ENCODE measurements at regions not wholly inside any gene's neighbourhood (a gene's known extent, or its start where the extent isn't known, plus 50 kb on each side); places are given as distances from the start of the nearest gene placed in this dataset.
"Not testable (repeated sequence)": the region's sequence is repeated elsewhere in the genome, so short reads cannot be mapped to it uniquely, and the experiment has no call there.

GRCh38 chr1:230568008-230568407 is 74.3 kb upstream of the COG2 start:
- ChIA-PET POLR2A (no interaction called here), CTCF (no interaction called here)
- intact Hi-C loops (cut with micrococcal nuclease), result no loop called here
- no peaks in the 10 kb centered on the region for H3K36me3 Mint-ChIP-seq (ENCODE audit: low read depth)
- H3K4me1 Mint-ChIP-seq (ENCODE audit: low read depth), result peaks cover 6% of the 10 kb centered on the region
- ATAC-seq, result peak; percentile 47
- TF ChIP-seq, protein P1, sequence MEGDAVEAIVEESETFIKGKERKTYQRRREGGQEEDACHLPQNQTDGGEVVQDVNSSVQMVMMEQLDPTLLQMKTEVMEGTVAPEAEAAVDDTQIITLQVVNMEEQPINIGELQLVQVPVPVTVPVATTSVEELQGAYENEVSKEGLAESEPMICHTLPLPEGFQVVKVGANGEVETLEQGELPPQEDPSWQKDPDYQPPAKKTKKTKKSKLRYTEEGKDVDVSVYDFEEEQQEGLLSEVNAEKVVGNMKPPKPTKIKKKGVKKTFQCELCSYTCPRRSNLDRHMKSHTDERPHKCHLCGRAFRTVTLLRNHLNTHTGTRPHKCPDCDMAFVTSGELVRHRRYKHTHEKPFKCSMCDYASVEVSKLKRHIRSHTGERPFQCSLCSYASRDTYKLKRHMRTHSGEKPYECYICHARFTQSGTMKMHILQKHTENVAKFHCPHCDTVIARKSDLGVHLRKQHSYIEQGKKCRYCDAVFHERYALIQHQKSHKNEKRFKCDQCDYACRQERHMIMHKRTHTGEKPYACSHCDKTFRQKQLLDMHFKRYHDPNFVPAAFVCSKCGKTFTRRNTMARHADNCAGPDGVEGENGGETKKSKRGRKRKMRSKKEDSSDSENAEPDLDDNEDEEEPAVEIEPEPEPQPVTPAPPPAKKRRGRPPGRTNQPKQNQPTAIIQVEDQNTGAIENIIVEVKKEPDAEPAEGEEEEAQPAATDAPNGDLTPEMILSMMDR (IDR thresholded peaks at IDR 0.05), result peak; percentile 14
- H3K4me3 Mint-ChIP-seq, result no peak overlapping the region
- H3K9me3 Mint-ChIP-seq, result no peaks in the 10 kb centered on the region
- no peak overlapping the region for H3K27ac Mint-ChIP-seq
- peak; percentile 34 for DNase-seq
- H3K27me3 Mint-ChIP-seq, result peaks cover 31% of the 10 kb centered on the region

- no peak overlapping the region for H3K4me3 Mint-ChIP-seq
- intact Hi-C loops (cut with micrococcal nuclease), result no loop called here
Measured at GRCh38 chr1:230567221-230567575, 75.1 kb upstream of the COG2 start.

GRCh38 chr1:230566532-230567220 is 75.6 kb upstream of the COG2 start:
- DNase-seq; H3K4me1 Mint-ChIP-seq (ENCODE audit: low read depth); H3K36me3 Mint-ChIP-seq (ENCODE audit: low read depth); H3K9me3 Mint-ChIP-seq; H3K27ac Mint-ChIP-seq; H3K4me3 Mint-ChIP-seq; ATAC-seq; intact Hi-C loops (cut with micrococcal nuclease); POLR2A ChIA-PET: not testable (repeated sequence)
- CTCF ChIA-PET, result interaction anchor here (1.0 kb wide), 1 partner anchor 14 kb away, joined by 3 read pairs; no protein-coding TSS in a partner anchor
- peaks cover 32% of the 10 kb centered on the region for H3K27me3 Mint-ChIP-seq

More at GRCh38 chr1:230567221-230567575, 75.1 kb upstream of the COG2 start:
- TF ChIP-seq, protein P1 (IDR thresholded peaks at IDR 0.05), result no peak
- Mint-ChIP-seq H3K27ac (no peak overlapping the region), H3K9me3 (no peaks in the 10 kb centered on the region), H3K4me1 (ENCODE audit: low read depth) (peaks cover 6% of the 10 kb centered on the region), H3K27me3 (peaks cover 32% of the 10 kb centered on the region), H3K36me3 (ENCODE audit: low read depth) (no peaks in the 10 kb centered on the region)
- ChIA-PET CTCF (interaction anchor here (1.0 kb wide), 1 partner anchor 14 kb away, joined by 3 read pairs; no protein-coding TSS in a partner anchor), POLR2A (no interaction called here)
- no peak for DNase-seq
- no peak for ATAC-seq

GRCh38 chr1:230565141-230565540 is 77.1 kb upstream of the COG2 start:
- Mint-ChIP-seq H3K4me3 (no peak overlapping the region), H3K27me3 (peaks cover 30% of the 10 kb centered on the region), H3K27ac (no peak overlapping the region), H3K36me3 (ENCODE audit: low read depth) (no peaks in the 10 kb centered on the region), H3K4me1 (ENCODE audit: low read depth) (peaks cover 6% of the 10 kb centered on the region), H3K9me3 (no peaks in the 10 kb centered on the region)
- no peak for ATAC-seq
- intact Hi-C loops (cut with micrococcal nuclease), result no loop called here
- ChIA-PET CTCF (no interaction called here), POLR2A (no interaction called here)
- DNase-seq, result no peak
- TF ChIP-seq, protein P1 (IDR thresholded peaks at IDR 0.05), result no peak

DNA sequence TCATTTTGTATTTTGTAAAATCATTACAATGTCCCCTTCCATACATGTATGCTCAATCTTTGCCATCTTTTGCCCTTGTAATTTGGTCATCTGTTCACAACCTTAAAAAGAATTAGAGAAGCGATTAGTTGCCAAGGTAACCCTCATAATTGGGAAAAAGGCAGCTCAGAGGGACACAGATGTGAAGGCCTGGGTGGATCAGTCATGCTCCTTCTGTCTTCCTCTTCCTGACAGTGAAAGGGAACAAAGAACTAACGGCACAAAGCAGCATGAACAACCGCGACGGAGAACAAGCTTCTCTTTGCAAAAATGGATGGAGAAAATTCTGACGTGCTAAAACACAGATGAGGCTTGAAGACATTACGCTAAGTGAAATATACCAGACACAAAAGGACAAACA is 78.7 kb upstream of the COG2 start:
- ATAC-seq (no peak), DNase-seq (no peak)
- Mint-ChIP-seq H3K27ac (no peak overlapping the region), H3K36me3 (ENCODE audit: low read depth) (no peaks in the 10 kb centered on the region), H3K27me3 (peaks cover 31% of the 10 kb centered on the region), H3K4me1 (ENCODE audit: low read depth) (peaks cover 5% of the 10 kb centered on the region), H3K4me3 (no peak overlapping the region), H3K9me3 (no peaks in the 10 kb centered on the region)
- ChIA-PET CTCF (no interaction called here), POLR2A (no interaction called here)
- TF ChIP-seq, protein P1 (IDR thresholded peaks at IDR 0.05), result no peak
- intact Hi-C loops (cut with micrococcal nuclease), result no loop called here
